Esophagus squamous epithelium (tissue), 5 donors: ENCODE measurements at regions not wholly inside any gene's neighbourhood (a gene's known extent, or its start where the extent isn't known, plus 50 kb on each side); places are given as distances from the start of the nearest gene placed in this dataset.
"Not testable (repeated sequence)": the region's sequence is repeated elsewhere in the genome, so short reads cannot be mapped to it uniquely, and the experiment has no call there.

Experiments used
- DNase-seq: peaks from one replicate; lab custom pipeline; 2025; lab: John Stamatoyannopoulos, UW
- H3K27ac ChIP-seq, 4 donors: fragments of 200-600 bp; sonication (generic); one replicate each; pipeline ENCODE4 v1.5.1; 2016 to 2019; ENCODE audit warnings: mild to moderate bottlenecking in 1 of 4
- H3K27me3 ChIP-seq, 4 donors: fragments of 200-600 bp; sonication (generic); 1 replicate in 3 of 4; 2 replicates in 1 of 4; pipeline versions ENCODE4 v1.5.1 to v1.6.0; 2017 to 2021; ENCODE audit warnings: antibody characterized with exemption in 1 of 4
- H3K36me3 ChIP-seq, 3 donors: fragments of 200-600 bp; sonication (generic); one replicate each; pipeline ENCODE4 v1.5.1; 2016 to 2019
- H3K4me1 ChIP-seq, 3 donors: fragments of 200-600 bp; sonication (generic); one replicate each; pipeline ENCODE4 v1.5.1; 2017 to 2019
- H3K4me3 ChIP-seq, 4 donors: fragments of 200-600 bp; sonication (generic); 1 replicate in 3 of 4; 2 replicates in 1 of 4; pipeline ENCODE4 v1.5.1; 2016 to 2019; ENCODE audit warnings: mild to moderate bottlenecking in 2 of 4, moderate library complexity in 1 of 4
- H3K9me3 ChIP-seq, 3 donors: fragments of 200-600 bp; sonication (generic); one replicate each; pipeline ENCODE4 v1.5.1; 2016 to 2019
- CTCF ChIP-seq, 6 experiments: fragments of 450-650 bp in 4 of 6; fragments of 200-600 bp in 2 of 6; sonication (generic) in 2 of 6; IDR thresholded peaks; one replicate each; pipeline ENCODE4 v1.5.1; 2016 to 2019; ENCODE audit warnings: antibody characterized with exemption in 6 of 6, mild to moderate bottlenecking in 4 of 6, moderate library complexity in 4 of 6
- POLR2A ChIP-seq, 4 donors: fragments of 450-650 bp; IDR thresholded peaks; one replicate each; pipeline ENCODE4 v1.6.1; 2017; ENCODE audit warnings: antibody characterized with exemption in 4 of 4, mild to moderate bottlenecking in 4 of 4, moderate library complexity in 3 of 4
- WGBS, 2 donors: methylation state at CpG; one replicate each; pipeline ENCODE4 v1.1.5; 2018; 5-methylcytosine and 5-hydroxymethylcytosine counted together
- intact Hi-C: fragments of 100-400 bp; cut with DNase I; formaldehyde crosslinking; loops from one replicate; pipeline ENCODE4 v1.15.0; 2022
- donor health status: DM: yes; HTN: yes; CAD: no.

- H3K27me3 ChIP-seq: no peaks in the 10 kb centered on the region
- H3K27ac ChIP-seq: no peak overlapping the region
- no peak for DNase-seq
- H3K36me3 ChIP-seq: no peaks in the 10 kb centered on the region
- TF ChIP-seq CTCF (IDR thresholded peaks at IDR 0.05): no peak
- TF ChIP-seq POLR2A (IDR thresholded peaks at IDR 0.05): no peak
- H3K9me3 ChIP-seq: no peaks in the 10 kb centered on the region
- intact Hi-C loops: no loop called here
- no peak overlapping the region for H3K4me3 ChIP-seq
- 0 to 22% methylated on average over 1 of the region's 1 CpG for WGBS, 2 donors
- H3K4me1 ChIP-seq: peaks cover 0 to 5% (median 0%) of the 10 kb centered on the region in 3 donors
These were observed 326.4 kb downstream of the DCHS2 start for GRCh38 chr4:154164931-154165839.

GRCh38 chr4:154160519-154161301, 330.9 kb downstream of the DCHS2 start:
- H3K36me3 ChIP-seq: no peaks in the 10 kb centered on the region
- intact Hi-C loops: no loop called here
- no peaks in the 10 kb centered on the region for H3K27me3 ChIP-seq
- TF ChIP-seq POLR2A (IDR thresholded peaks at IDR 0.05) (no peak), CTCF (IDR thresholded peaks at IDR 0.05) (no peak)
- no peak overlapping the region for H3K4me3 ChIP-seq
- no peak for DNase-seq
- no peaks in the 10 kb centered on the region for H3K9me3 ChIP-seq
- WGBS, 2 donors: 17 to 19% methylated on average over 5 of the region's 5 CpGs
- H3K4me1 ChIP-seq: peaks cover 0 to 5% (median 0%) of the 10 kb centered on the region in 3 donors
- H3K27ac ChIP-seq: no peak overlapping the region

- peaks cover 0 to 5% (median 0%) of the 10 kb centered on the region in 3 donors for H3K4me1 ChIP-seq
- no peaks in the 10 kb centered on the region for H3K9me3 ChIP-seq
- intact Hi-C loops: no loop called here
- 58 to 60% methylated on average over 6 of the region's 6 CpGs for WGBS, 2 donors
- no peaks in the 10 kb centered on the region for H3K36me3 ChIP-seq
- H3K4me3 ChIP-seq: no peak overlapping the region
- no peak overlapping the region for H3K27ac ChIP-seq
- no peak for TF ChIP-seq CTCF (IDR thresholded peaks at IDR 0.05)
- TF ChIP-seq POLR2A (IDR thresholded peaks at IDR 0.05): no peak
- DNase-seq: no peak
- H3K27me3 ChIP-seq: no peaks in the 10 kb centered on the region
These were observed 333.0 kb downstream of the DCHS2 start for GRCh38 chr4:154158361-154159155.

DNA sequence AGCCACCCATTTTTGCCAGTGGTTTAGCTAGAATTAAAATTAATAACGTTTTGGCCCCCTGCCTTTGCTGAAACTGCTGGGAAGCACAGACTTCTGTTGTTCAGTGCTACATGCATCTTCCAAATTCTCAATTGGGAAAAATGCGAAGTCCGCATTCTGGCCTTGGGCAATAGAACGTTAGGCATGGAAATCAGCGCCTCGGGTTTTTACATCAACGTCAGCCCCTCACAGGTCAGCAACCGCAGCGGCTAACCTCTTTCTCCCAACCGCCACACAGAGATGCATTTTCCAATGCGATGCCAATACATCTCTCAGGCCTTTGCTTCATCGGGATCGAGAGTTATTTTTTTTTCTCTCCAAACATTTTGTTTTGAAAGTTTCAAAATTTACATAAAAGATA, 339.1 kb downstream of the DCHS2 start:
- WGBS, 2 donors: 87 to 91% methylated on average over 13 of the region's 13 CpGs
- TF ChIP-seq CTCF (IDR thresholded peaks at IDR 0.05) (no peak), POLR2A (IDR thresholded peaks at IDR 0.05) (no peak)
- DNase-seq: no peak
- Histone ChIP-seq H3K4me1 (no peaks in the 10 kb centered on the region), H3K9me3 (no peaks in the 10 kb centered on the region), H3K27me3 (no peaks in the 10 kb centered on the region), H3K36me3 (no peaks in the 10 kb centered on the region), H3K27ac (no peak overlapping the region), H3K4me3 (no peak overlapping the region)
- intact Hi-C loops: no loop called here

DNA sequence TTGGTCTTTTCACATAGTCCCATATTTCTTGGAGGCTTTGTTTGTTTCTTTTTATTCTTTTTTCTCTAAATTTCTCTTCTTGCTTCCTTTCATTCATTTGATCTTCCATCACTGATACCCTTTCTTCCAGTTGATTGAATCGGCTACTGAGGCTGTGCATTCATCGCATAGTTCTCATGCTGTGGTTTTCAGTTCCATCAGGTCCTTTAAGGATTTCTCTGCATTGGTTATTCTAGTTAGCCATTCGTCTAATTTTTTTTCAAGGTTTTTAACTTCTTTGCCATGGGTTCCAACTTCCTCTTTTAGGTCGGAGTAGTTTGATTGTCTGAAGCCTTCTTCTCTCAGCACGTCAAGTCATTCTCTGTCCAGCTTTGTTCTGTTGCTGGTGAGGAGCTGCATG, 342.4 kb downstream of the DCHS2 start:
- H3K27me3 ChIP-seq, H3K4me3 ChIP-seq, intact Hi-C loops, DNase-seq, H3K9me3 ChIP-seq, H3K36me3 ChIP-seq, H3K27ac ChIP-seq, H3K4me1 ChIP-seq: not testable (repeated sequence)
- WGBS, 2 donors: 69 to 85% methylated on average over 5 of the region's 5 CpGs
